Frontal cortex (tissue), 3 donors: ENCODE measurements at regions not wholly inside any gene's neighbourhood (a gene's known extent, or its start where the extent isn't known, plus 50 kb on each side); places are given as distances from the start of the nearest gene placed in this dataset.
"Not testable (repeated sequence)": the region's sequence is repeated elsewhere in the genome, so short reads cannot be mapped to it uniquely, and the experiment has no call there.

Source experiments
- DNase-seq, 2 donors: peaks; one replicate each; pipeline ENCODE4 v3.0.0; 2012; ENCODE audit warnings: low spot score in 2 of 2
- FAIRE-seq: peaks from 2 replicates; lab custom pipeline; 2012; peaks lifted over from hg19 to GRCh38; lab: Jason Lieb, UNC
- donor health status: control.
- donor health status: control.
- donor health status: control.

- no peak for FAIRE-seq
These were observed 104.2 kb downstream of the OXSM start for GRCh38 chr3:25894101-25894500.

DNA sequence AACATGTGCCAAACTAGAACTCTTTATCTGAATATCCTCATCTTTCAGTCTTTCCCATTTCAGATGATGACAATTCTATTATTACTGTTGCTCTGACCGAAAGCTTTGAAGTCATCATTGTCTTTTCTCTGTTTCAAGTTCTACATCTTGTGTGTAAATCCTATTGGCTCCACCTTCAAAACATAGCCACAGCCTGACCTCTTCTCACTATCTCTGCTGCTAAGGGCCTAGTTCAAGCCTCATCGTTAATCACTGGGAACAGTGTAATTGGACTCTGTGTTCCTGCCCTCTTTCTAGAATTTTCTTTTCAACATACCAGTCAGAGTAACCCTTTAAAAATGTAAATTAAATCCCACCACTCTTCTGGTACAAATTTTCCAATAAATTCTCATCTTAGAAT, 105.1 kb downstream of the OXSM start:
- no peak for DNase-seq
- no peak for FAIRE-seq

More at GRCh38 chr3:25894101-25894500, 104.2 kb downstream of the OXSM start:
- no peak for DNase-seq

GRCh38 chr3:25895443-25895842, 105.6 kb downstream of the OXSM start:
- FAIRE-seq (no peak), DNase-seq (no peak)

GRCh38 chr3:25897019-25897418, 107.1 kb downstream of the OXSM start:
- FAIRE-seq (no peak), DNase-seq (no peak)

DNA sequence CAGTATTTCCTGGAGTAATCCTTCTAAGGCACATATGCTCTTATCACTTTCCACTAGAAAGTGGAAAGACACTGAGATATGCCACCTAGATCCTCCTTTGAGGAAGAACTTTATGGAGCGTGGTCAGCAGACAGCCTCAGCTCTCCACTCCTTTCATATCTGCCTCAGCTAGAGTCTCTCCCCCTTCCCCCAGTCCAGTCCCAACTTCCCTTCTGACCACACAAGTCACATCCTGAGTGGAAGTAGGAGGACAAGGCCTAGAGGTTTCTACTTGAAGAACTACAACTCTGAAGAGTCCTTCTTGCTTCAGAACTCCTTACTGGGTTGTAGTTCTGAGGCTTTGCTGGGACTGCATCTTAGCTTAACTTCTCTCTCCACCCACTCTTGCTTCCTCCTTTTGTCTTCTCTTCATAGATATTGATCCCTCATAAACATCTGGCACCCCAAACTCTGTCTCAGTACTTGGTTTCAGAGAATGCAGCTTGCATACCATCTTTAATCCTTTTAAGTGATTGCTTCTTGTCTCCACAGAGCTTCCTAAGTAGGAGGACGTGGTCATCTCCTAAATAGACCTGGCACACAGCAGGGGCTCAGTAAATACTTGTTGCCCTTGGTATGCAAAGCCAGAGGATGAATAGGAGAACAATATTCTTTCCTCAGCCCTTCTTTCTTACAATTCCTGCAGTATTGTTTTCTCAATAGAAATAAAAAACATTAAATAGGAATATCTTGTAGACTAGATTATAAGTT, 109.6 kb downstream of the OXSM start:
- DNase-seq (no peak), FAIRE-seq (no peak)

DNA sequence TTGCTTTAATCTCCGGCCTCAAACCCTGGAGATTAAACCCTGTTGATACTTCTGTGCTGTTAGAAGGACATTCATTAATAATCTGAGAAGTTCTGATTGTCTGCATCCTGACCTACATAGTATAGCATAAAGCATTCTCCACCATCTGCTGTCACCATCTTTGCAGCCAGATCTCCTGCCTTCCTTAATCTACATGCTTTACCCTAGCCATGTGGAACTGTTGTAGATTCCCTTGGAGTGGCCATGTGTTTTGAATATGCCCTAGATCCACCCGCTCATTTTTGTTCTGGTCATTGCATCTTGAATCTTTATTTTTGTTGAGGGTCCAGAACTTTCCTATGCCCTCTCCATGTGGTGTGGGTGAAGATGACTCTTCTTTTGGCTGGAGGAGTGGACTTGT, 110.3 kb downstream of the OXSM start:
- DNase-seq (no peak), FAIRE-seq (no peak)

DNA sequence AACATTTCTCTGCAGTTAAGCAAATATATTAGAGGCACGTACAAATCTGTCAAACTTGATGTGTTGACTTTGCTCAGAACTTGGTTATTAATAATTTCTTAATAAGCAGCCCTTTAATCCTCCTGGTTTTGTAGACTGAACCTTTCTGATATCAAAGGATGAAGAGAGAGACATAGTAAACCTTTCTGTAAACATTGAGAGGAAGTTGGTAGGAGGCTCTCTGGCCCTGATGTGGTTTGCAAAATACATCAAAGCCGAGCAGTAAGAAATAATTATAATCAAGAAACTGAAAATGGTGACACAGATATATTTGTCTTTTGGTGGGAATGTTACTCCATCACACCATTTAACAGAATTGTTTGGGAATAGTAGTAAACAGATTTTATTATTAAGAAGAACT, 111.9 kb downstream of the OXSM start:
- FAIRE-seq: no peak
- no peak for DNase-seq

GRCh38 chr3:25902586-25902985, 112.7 kb downstream of the OXSM start:
- no peak for FAIRE-seq
- no peak for DNase-seq

GRCh38 chr3:25903371-25904129, 113.7 kb downstream of the OXSM start:
- DNase-seq (no peak), FAIRE-seq (no peak)

DNA sequence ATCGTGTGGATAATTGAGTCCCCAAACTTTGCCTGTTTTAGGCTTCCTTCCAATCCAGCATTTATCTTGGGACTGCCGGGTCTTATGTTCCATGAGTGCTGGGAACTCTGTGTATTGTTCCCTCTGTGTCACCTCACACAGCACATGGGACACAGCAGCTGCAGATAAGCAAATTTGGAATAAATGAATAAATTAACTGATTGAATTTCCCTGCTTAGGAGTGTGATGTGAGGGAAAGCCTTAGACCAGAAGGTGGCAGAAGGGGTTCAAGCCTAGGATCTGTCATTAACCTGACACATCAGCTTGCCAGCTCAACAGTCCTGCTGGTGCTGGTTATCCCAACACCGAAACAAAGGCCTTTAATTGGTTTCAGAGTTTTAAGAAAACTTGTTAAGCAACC, 114.3 kb downstream of the OXSM start:
- no peak for FAIRE-seq
- DNase-seq: no peak

DNA sequence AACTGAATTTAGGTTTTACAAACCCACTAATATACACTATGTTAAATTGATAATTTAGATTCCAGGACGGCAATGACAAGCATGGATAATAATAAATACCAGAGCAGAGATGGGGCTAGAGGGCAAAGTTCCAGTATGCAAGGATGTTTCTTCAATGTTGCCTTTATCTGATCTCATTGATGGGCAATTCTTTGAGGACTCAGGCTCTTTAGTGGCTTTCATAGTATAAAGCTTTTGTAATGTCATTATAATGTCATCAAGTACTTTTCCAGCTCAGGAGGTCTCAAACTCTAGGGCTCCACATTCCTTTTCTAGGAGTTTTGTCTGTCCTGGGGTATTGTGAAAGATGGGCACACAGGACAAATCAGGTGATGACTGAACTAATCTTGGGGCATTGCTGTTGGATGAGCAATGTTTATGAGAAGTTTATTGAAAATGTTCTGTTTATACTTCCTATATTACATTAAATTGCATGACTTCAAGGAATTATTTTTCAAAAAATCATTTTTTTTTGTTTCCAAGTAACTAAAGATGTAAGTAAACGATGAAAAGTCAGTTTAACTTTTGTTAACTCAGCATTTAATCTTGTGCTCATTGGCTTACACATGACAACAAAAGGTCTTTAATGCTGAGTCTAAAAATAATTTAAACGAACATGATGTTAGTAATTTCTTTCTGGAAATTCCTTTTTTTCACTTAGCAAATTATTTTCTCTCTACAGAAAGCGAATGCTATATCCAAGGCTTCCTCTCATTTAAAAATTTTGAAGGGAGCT, 116.4 kb downstream of the OXSM start:
- FAIRE-seq: no peak
- no peak for DNase-seq

- no peak for DNase-seq
These were observed 117.2 kb downstream of the OXSM start for GRCh38 chr3:25907081-25907480.

DNA sequence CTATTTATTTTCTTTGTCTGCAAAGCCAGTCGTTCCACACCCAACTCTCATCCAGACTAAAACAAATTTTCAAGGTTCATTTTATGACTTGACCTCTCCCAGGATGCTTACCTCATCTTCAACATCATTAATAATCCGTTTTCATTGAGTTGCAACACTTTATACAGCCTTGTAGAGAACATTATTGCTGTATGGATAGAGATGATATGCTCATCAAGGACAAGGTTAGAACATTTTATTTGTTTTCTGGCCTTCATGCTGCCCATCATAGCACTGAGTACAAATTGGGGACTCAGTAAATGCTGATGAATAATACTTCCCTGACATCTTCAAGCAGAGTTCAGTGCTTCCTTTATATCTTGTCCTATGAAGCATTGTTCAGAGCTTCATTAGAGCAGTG, 120.2 kb downstream of the OXSM start:
- FAIRE-seq: no peak
- no peak for DNase-seq

More at GRCh38 chr3:25907081-25907480, 117.2 kb downstream of the OXSM start:
- FAIRE-seq: no peak

GRCh38 chr3:25910997-25911396, 121.1 kb downstream of the OXSM start:
- FAIRE-seq: no peak
- no peak for DNase-seq

- DNase-seq (no peak), FAIRE-seq (no peak)
These were observed 121.8 kb downstream of the OXSM start for GRCh38 chr3:25911525-25912295.

- FAIRE-seq: no peak
- no peak for DNase-seq
These were observed 123.3 kb downstream of the OXSM start for GRCh38 chr3:25913179-25913578.

DNA sequence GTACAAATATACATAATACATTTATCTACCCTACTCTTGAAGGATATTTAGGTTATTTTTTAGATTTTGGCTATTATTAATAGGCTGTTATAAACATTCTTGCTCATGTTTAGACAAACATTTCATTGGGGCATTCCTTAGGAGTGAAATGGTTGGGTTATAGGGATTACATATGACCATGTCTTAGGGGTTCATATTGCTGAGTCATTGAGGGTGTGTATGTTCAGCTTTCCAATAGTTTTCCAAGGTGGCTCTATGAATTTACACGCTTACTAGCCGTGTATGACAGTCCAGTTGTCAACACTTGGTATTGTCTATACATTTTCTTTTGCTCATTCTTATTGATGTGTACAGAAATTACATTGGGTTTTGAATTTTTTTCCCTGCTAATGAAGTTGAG, 125.8 kb downstream of the OXSM start:
- FAIRE-seq (no peak), DNase-seq (no peak)

GRCh38 chr3:25916321-25916720, 126.4 kb downstream of the OXSM start:
- DNase-seq (no peak), FAIRE-seq (no peak)

GRCh38 chr3:25931967-25932366, 142.1 kb downstream of the OXSM start:
- FAIRE-seq, DNase-seq: not testable (repeated sequence)
